Hepatocyte (in vitro differentiated cells): ENCODE measurements at regions not wholly inside any gene's neighbourhood (a gene's known extent, or its start where the extent isn't known, plus 50 kb on each side); places are given as distances from the start of the nearest gene placed in this dataset.
A peak's percentile ranks its signal among the peaks of the same experiment; 100 is the strongest.

Experiments
- DNase-seq: peaks from one replicate; pipeline ENCODE4 v3.0.0-alpha.2; 2016; ENCODE audit warnings: low spot score
- H2AFZ ChIP-seq: fragments of 200-600 bp; sonication (generic); 2 replicates; pipeline ENCODE4 v1.6.0; 2016; ENCODE audit warnings: antibody characterized with exemption, mild to moderate bottlenecking
- H3K27ac ChIP-seq: fragments of 200-600 bp; sonication (generic); 2 replicates; pipeline ENCODE4 v1.5.1; 2016; ENCODE audit warnings: mild to moderate bottlenecking
- H3K27me3 ChIP-seq: fragments of 200-600 bp; sonication (generic); 2 replicates; pipeline ENCODE4 v1.6.1; 2016
- H3K36me3 ChIP-seq: fragments of 200-600 bp; sonication (generic); replicated peaks from 2 replicates; pipeline ENCODE4 v1.5.1; 2016; ENCODE audit warnings: low read depth; ENCODE audit not compliant: insufficient read depth
- H3K4me1 ChIP-seq: fragments of 200-600 bp; sonication (generic); 2 replicates; pipeline ENCODE4 v1.5.1; 2016; ENCODE audit warnings: mild to moderate bottlenecking, moderate library complexity; ENCODE audit not compliant: insufficient read depth
- H3K4me2 ChIP-seq: fragments of 200-600 bp; sonication (generic); 2 replicates; pipeline ENCODE4 v1.6.0; 2016
- H3K4me3 ChIP-seq: fragments of 200-600 bp; sonication (generic); 2 replicates; pipeline ENCODE4 v1.5.1; 2016; ENCODE audit warnings: mild to moderate bottlenecking
- H3K79me2 ChIP-seq: fragments of 200-600 bp; sonication (generic); 2 replicates; pipeline ENCODE4 v1.6.0; 2017; ENCODE audit warnings: mild to moderate bottlenecking
- H3K9me2 ChIP-seq: fragments of 200-600 bp; sonication (generic); replicated peaks from 2 replicates; pipeline ENCODE4 v1.6.0; 2017; ENCODE audit warnings: mild to moderate bottlenecking; ENCODE audit not compliant: insufficient read depth
- H3K9me3 ChIP-seq: fragments of 200-600 bp; sonication (generic); 2 replicates; pipeline ENCODE4 v1.5.1; 2016; ENCODE audit warnings: low read depth, mild to moderate bottlenecking
- H4K20me1 ChIP-seq: fragments of 200-600 bp; sonication (generic); 2 replicates; pipeline ENCODE4 v1.6.0; 2016; ENCODE audit warnings: mild to moderate bottlenecking; ENCODE audit not compliant: insufficient read depth, poor library complexity, severe bottlenecking
- CTCF ChIP-seq: fragments of 200-600 bp; sonication (generic); IDR thresholded peaks from 2 replicates; pipeline ENCODE4 v1.5.1; 2016; ENCODE audit warnings: antibody characterized with exemption, mild to moderate bottlenecking; ENCODE audit not compliant: poor library complexity
- EZH2 ChIP-seq: fragments of 200-600 bp; sonication (generic); IDR thresholded peaks from 2 replicates; pipeline ENCODE4 v1.6.1; 2016; ENCODE audit warnings: antibody characterized with exemption, mild to moderate bottlenecking, borderline replicate concordance
- EZH2phosphoT487 ChIP-seq: fragments of 200-600 bp; sonication (generic); IDR thresholded peaks from one replicate; pipeline ENCODE4 v1.6.1; 2018; ENCODE audit warnings: antibody characterized with exemption, mild to moderate bottlenecking, low read depth, moderate library complexity; ENCODE audit not compliant: unreplicated experiment, severe bottlenecking
- WGBS: methylation state at CpG from one replicate; pipeline ENCODE4 v1.1.6; 2016; ENCODE audit warnings: low lambda C conversion rate; ENCODE audit errors: missing lambda C conversion rate; 5-methylcytosine and 5-hydroxymethylcytosine counted together

DNA sequence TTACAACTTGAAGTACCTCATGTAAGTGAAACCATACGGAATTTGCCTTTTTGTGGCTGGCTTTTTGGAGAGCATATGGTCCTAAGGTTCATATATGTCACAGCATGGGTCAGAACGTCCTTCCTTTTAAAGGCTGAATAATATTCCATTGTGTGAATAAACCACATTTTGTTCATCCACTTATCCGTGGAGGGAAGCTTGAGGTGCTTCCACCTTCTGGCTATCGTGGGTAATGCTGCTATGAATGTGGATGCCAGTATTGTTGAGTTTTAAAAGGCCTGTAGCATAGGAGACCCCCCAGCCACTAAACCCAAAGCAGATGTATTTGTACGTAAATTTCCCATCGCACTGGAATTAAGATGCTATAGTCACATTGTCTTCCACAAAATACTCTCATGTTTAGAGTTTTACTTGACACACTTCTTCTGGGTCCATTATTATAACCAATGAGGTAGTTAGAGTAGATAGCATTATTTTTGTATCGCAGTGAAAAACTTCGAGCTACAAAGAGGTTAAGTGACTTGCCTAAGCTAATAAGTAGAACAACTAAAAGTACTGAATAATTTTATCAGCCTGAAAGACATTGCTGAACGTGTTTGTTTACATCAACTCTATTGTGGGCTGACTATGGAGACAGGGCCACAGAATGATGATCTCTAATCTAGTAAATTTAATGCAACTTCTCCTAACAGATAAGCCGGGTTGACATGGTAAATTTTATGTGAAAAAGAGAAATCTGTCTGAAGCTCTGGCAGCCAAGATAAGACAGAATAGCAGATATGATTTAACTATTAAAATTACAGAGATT, 183.0 kb upstream of the CTBP2 start:
- Histone ChIP-seq H3K4me2 (no peak overlapping the region), H3K4me3 (no peak overlapping the region), H3K4me1 (peaks cover 12% of the 10 kb centered on the region), H4K20me1 (no peaks in the 10 kb centered on the region), H3K27me3 (no peaks in the 10 kb centered on the region), H3K27ac (peak overlapping the region; percentile 8), H2AFZ (no peak overlapping the region), H3K9me2 (no peaks in the 10 kb centered on the region), H3K36me3 (no peaks in the 10 kb centered on the region), H3K9me3 (no peaks in the 10 kb centered on the region), H3K79me2 (no peaks in the 10 kb centered on the region)
- 58% methylated on average over 10 of the region's 10 CpGs for WGBS
- peak; percentile 19 for DNase-seq
- TF ChIP-seq EZH2phosphoT487 (no peak), CTCF (peak; percentile 47), EZH2 (no peak)

- H3K27ac ChIP-seq: no peak overlapping the region
- no peaks in the 10 kb centered on the region for H4K20me1 ChIP-seq
- no peaks in the 10 kb centered on the region for H3K9me2 ChIP-seq
- H2AFZ ChIP-seq: no peak overlapping the region
- TF ChIP-seq EZH2: no peak
- no peak for TF ChIP-seq EZH2phosphoT487
- no peak for TF ChIP-seq CTCF
- H3K27me3 ChIP-seq: no peaks in the 10 kb centered on the region
- 73% methylated on average over 5 of the region's 5 CpGs for WGBS
- peaks cover 12% of the 10 kb centered on the region for H3K4me1 ChIP-seq
- no peak for DNase-seq
- H3K4me3 ChIP-seq: no peak overlapping the region
- H3K79me2 ChIP-seq: no peaks in the 10 kb centered on the region
- H3K36me3 ChIP-seq: no peaks in the 10 kb centered on the region
- no peak overlapping the region for H3K4me2 ChIP-seq
- H3K9me3 ChIP-seq: no peaks in the 10 kb centered on the region
These were observed 181.2 kb upstream of the CTBP2 start for GRCh38 chr10:125341611-125342010.

- Histone ChIP-seq H4K20me1 (no peaks in the 10 kb centered on the region), H3K27ac (no peak overlapping the region), H3K9me2 (no peaks in the 10 kb centered on the region), H3K4me1 (peaks cover 12% of the 10 kb centered on the region), H3K27me3 (no peaks in the 10 kb centered on the region), H3K4me3 (no peak overlapping the region), H3K9me3 (no peaks in the 10 kb centered on the region), H3K4me2 (no peak overlapping the region), H2AFZ (no peak overlapping the region), H3K79me2 (no peaks in the 10 kb centered on the region), H3K36me3 (no peaks in the 10 kb centered on the region)
- 83% methylated on average over 4 of the region's 4 CpGs for WGBS
- no peak for DNase-seq
- TF ChIP-seq EZH2phosphoT487 (no peak), EZH2 (no peak), CTCF (no peak)
These were observed 180.5 kb upstream of the CTBP2 start for GRCh38 chr10:125340903-125341302.
